ENCODE measurements at regions not wholly inside any gene's neighbourhood (a gene's known extent, or its start where the extent isn't known, plus 50 kb on each side); places are given as distances from the start of the nearest gene placed in this dataset.

GRCh38 chr12:85711735-85712390 lies 124.3 kb downstream of the RASSF9 start:
- TF ChIP-seq ZFHX2 (tag by site-specific recombination; conservative IDR thresholded peaks at IDR 0.05) (no peak), CTCF (tag by site-specific recombination; IDR thresholded peaks at IDR 0.05) (no peak), ZNF302 (tag by site-specific recombination; IDR thresholded peaks at IDR 0.05; ENCODE audit: low read depth) (no peak), PRDM4 (tag by site-specific recombination; IDR thresholded peaks at IDR 0.05) (no peak), ZNF747 (tag by site-specific recombination; IDR thresholded peaks at IDR 0.05) (no peak), ZNF791 (tag by site-specific recombination; IDR thresholded peaks at IDR 0.05) (no peak), ZNF660 (tag by site-specific recombination; IDR thresholded peaks at IDR 0.05) (no peak), REST (tag by site-specific recombination; IDR thresholded peaks at IDR 0.05) (no peak)

Data from HEK293 (cell line).